Right lobe of liver (tissue), 6 donors: ENCODE measurements at regions not wholly inside any gene's neighbourhood (a gene's known extent, or its start where the extent isn't known, plus 50 kb on each side); places are given as distances from the start of the nearest gene placed in this dataset.

Experiments used
- ATAC-seq, 4 donors: fragments of 200-7000 bp; cut with Tn5 transposase; one replicate each; pipeline ENCODE4 v1.9.1; 2020; ENCODE audit warnings: mild to moderate bottlenecking in 4 of 4, moderate library complexity in 4 of 4
- DNase-seq, 3 donors: peaks; one replicate each; pipeline ENCODE4 v3.0.0-alpha.2; 2020
- H3K27ac ChIP-seq, 3 donors: fragments of 200-600 bp; one replicate each; pipeline ENCODE4 v1.8.0; 2022
- H3K27me3 ChIP-seq, 2 donors: fragments of 200-600 bp; one replicate each; pipeline ENCODE4 v1.8.0; 2022
- H3K36me3 ChIP-seq, 4 donors: fragments of 200-600 bp; sonication (generic) in 1 of 4; one replicate each; pipeline versions ENCODE4 v1.5.1 to v1.8.0; 2017 to 2022; ENCODE audit warnings: control low read depth in 1 of 4
- H3K4me1 ChIP-seq, 4 donors: fragments of 200-600 bp; sonication (generic) in 1 of 4; one replicate each; pipeline versions ENCODE4 v1.5.1 to v1.8.0; 2017 to 2022; ENCODE audit warnings: control low read depth in 1 of 4
- H3K4me3 ChIP-seq, 3 donors: fragments of 200-600 bp; one replicate each; pipeline ENCODE4 v1.8.0; 2022
- H3K9me3 ChIP-seq, 4 donors: fragments of 200-600 bp; sonication (generic) in 1 of 4; one replicate each; pipeline versions ENCODE4 v1.5.1 to v1.8.0; 2017 to 2022; ENCODE audit warnings: control low read depth in 1 of 4
- POLR2A ChIP-seq: fragments of 450-650 bp; IDR thresholded peaks from one replicate; pipeline ENCODE4 v1.6.1; 2017; ENCODE audit warnings: antibody characterized with exemption, mild to moderate bottlenecking
- WGBS: methylation state at CpG from one replicate; pipeline ENCODE4 v1.1.6; 2018; ENCODE audit warnings: low coverage, low lambda C conversion rate; ENCODE audit not compliant: insufficient coverage; ENCODE audit errors: missing lambda C conversion rate; 5-methylcytosine and 5-hydroxymethylcytosine counted together
- intact Hi-C, 2 donors: fragments of 100-400 bp; cut with DNase I; formaldehyde crosslinking; loops; one replicate each; pipeline versions ENCODE4 v1.11.2 to v1.14.1; 2022
- TF ChIP-seq, protein P1 (sequence below), 4 donors: fragments of 200-600 bp in 3 of 4; fragments of 450-650 bp in 1 of 4; IDR thresholded peaks; one replicate each; pipeline versions ENCODE4 v1.5.1 to v1.8.0; 2016 to 2022; ENCODE audit warnings: antibody characterized with exemption in 4 of 4, mild to moderate bottlenecking in 2 of 4
- donor health status: DM: no; HTN: yes; CAD: no.
- donor health status: DM: no; HTN: no; CAD: no.
- donor health status: DM: no; HTN: no; CAD: no.
- donor health status: DM: no; HTN: yes; CAD: no.
- donor health status: DM: no; HTN: yes; CAD: no.

GRCh38 chr12:41663598-41664265 is 475.6 kb downstream of the PDZRN4 start:
- 12% methylated on average over 4 of the region's 4 CpGs for WGBS
- Histone ChIP-seq H3K36me3 (no peaks in the 10 kb centered on the region), H3K27me3 (no peaks in the 10 kb centered on the region), H3K9me3 (no peaks in the 10 kb centered on the region), H3K4me3 (no peak overlapping the region), H3K27ac (no peak overlapping the region), H3K4me1 (no peaks in the 10 kb centered on the region)
- intact Hi-C loops = no loop called here
- ATAC-seq (peak in 3 of 4 donors; percentile 28 to 32 (median 28)), DNase-seq (no peak)
- TF ChIP-seq, protein P1, sequence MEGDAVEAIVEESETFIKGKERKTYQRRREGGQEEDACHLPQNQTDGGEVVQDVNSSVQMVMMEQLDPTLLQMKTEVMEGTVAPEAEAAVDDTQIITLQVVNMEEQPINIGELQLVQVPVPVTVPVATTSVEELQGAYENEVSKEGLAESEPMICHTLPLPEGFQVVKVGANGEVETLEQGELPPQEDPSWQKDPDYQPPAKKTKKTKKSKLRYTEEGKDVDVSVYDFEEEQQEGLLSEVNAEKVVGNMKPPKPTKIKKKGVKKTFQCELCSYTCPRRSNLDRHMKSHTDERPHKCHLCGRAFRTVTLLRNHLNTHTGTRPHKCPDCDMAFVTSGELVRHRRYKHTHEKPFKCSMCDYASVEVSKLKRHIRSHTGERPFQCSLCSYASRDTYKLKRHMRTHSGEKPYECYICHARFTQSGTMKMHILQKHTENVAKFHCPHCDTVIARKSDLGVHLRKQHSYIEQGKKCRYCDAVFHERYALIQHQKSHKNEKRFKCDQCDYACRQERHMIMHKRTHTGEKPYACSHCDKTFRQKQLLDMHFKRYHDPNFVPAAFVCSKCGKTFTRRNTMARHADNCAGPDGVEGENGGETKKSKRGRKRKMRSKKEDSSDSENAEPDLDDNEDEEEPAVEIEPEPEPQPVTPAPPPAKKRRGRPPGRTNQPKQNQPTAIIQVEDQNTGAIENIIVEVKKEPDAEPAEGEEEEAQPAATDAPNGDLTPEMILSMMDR (IDR thresholded peaks at IDR 0.05) = peak; percentile 22 to 34 (median 28)
- no peak for TF ChIP-seq POLR2A

GRCh38 chr12:41661141-41661765 is 473.1 kb downstream of the PDZRN4 start:
- H3K36me3 ChIP-seq = no peaks in the 10 kb centered on the region
- no peak for DNase-seq
- no peak overlapping the region for H3K4me3 ChIP-seq
- TF ChIP-seq, protein P1 (IDR thresholded peaks at IDR 0.05) = no peak
- TF ChIP-seq POLR2A = no peak
- no peak overlapping the region for H3K27ac ChIP-seq
- 57% methylated on average over 4 of the region's 4 CpGs for WGBS
- no peaks in the 10 kb centered on the region for H3K9me3 ChIP-seq
- intact Hi-C loops = no loop called here
- H3K4me1 ChIP-seq = no peaks in the 10 kb centered on the region
- no peaks in the 10 kb centered on the region for H3K27me3 ChIP-seq
- ATAC-seq = no peak

DNA sequence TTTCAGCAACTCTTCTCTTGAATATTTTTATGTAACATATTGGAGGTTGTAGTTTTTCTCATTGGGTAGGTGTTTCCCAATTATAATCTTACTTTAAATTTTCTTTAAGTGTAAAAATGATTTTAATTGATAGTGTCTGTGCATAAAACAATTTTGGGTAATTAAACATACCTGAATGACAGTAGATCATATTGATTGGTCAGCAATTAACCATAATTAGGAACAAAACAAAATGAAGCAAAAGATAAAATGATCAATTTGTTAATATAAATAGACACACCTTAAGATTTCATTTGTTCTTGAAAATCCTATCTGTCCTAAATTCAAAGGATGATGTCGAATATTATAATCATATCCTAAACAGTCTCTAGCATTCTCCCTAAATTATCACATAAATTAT is 468.3 kb downstream of the PDZRN4 start:
- 50% methylated on average over 1 of the region's 1 CpG for WGBS
- intact Hi-C loops = no loop called here
- Histone ChIP-seq H3K4me3 (no peak overlapping the region), H3K9me3 (no peaks in the 10 kb centered on the region), H3K36me3 (no peaks in the 10 kb centered on the region), H3K27me3 (no peaks in the 10 kb centered on the region), H3K4me1 (no peaks in the 10 kb centered on the region), H3K27ac (no peak overlapping the region)
- TF ChIP-seq POLR2A = no peak
- TF ChIP-seq, protein P1 (IDR thresholded peaks at IDR 0.05) = no peak
- DNase-seq (no peak), ATAC-seq (no peak)

DNA sequence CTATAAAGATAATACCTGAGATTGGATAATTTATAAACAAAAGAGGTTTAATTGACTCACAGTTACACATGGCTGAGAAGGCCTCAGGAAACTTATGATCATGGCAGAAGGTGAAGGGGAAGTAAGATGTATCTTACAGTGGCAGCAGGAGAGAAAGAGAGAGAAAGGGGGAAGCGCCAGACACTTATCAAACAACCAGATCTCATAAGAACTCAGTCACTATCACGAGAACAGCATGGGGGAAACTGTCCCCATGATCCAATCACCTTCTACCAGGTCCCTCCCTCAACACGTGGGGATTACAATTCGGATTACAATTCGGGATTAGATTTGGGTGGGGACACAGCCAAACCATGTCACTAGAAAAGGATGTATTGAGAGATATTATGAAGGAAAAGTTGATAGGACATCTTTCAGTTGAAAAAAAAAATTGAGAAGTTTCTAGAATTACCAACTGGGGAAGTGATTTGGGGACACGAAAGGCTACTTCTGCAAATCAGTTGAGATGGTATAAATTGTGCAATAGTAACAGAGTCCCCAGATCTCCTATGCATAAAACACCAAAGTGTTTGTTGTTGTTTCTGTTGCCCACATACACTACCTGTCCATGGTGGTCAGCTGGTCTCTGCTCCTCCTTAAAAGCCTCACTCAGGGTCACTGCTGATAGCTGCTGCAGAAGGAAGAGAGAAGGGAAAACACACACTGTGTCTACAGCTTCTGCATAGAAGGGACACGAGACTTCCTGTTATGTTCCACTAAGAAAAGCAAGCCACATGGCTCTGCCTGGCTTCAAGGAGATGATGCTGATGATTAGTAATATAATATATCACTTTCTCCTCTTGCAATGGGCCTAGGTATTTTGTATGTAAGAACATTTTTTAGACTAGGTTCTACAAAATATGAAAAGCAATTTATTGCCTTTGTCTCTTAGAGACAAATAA is 465.5 kb downstream of the PDZRN4 start:
- Histone ChIP-seq H3K27me3 (no peaks in the 10 kb centered on the region), H3K27ac (no peak overlapping the region), H3K4me3 (no peak overlapping the region), H3K36me3 (no peaks in the 10 kb centered on the region), H3K4me1 (no peaks in the 10 kb centered on the region), H3K9me3 (no peaks in the 10 kb centered on the region)
- intact Hi-C loops = no loop called here
- no peak for ATAC-seq
- TF ChIP-seq, protein P1 (IDR thresholded peaks at IDR 0.05) = no peak
- TF ChIP-seq POLR2A = no peak
- no peak for DNase-seq
- WGBS = 64% methylated on average over 7 of the region's 7 CpGs
